NCI-H2227 (cell line): ENCODE measurements at regions not wholly inside any gene's neighbourhood (a gene's known extent, or its start where the extent isn't known, plus 50 kb on each side); places are given as distances from the start of the nearest gene placed in this dataset.
"Not testable (repeated sequence)": the region's sequence is repeated elsewhere in the genome, so short reads cannot be mapped to it uniquely, and the experiment has no call there.

Experiments
- DNase-seq: peaks from one replicate; lab custom pipeline; 2025; ENCODE audit not compliant: unreplicated experiment; lab: John Stamatoyannopoulos, UW

- no peak for DNase-seq
These were observed 92.3 kb upstream of the CD44 start for GRCh38 chr11:35046681-35047080.

- no peak for DNase-seq
These were observed 91.8 kb upstream of the CD44 start for GRCh38 chr11:35047179-35047578.

- DNase-seq: no peak
These were observed 91.2 kb upstream of the CD44 start for GRCh38 chr11:35047769-35048168.

GRCh38 chr11:35048346-35048745 lies 90.6 kb upstream of the CD44 start:
- not testable (repeated sequence) for DNase-seq

- no peak for DNase-seq
These were observed 89.0 kb upstream of the CD44 start for GRCh38 chr11:35049859-35050531.

- DNase-seq: no peak
These were observed 88.4 kb upstream of the CD44 start for GRCh38 chr11:35050541-35050995.

- no peak for DNase-seq
These were observed 82.4 kb upstream of the CD44 start for GRCh38 chr11:35056391-35057093.

- DNase-seq: no peak
These were observed 80.9 kb upstream of the CD44 start for GRCh38 chr11:35057926-35058668.

GRCh38 chr11:35058669-35059434 lies 80.1 kb upstream of the CD44 start:
- no peak for DNase-seq

GRCh38 chr11:35061516-35062440 lies 77.2 kb upstream of the CD44 start:
- no peak for DNase-seq

GRCh38 chr11:35063488-35063931 lies 75.5 kb upstream of the CD44 start:
- no peak for DNase-seq

- DNase-seq: no peak
These were observed 74.7 kb upstream of the CD44 start for GRCh38 chr11:35064114-35064800.

- no peak for DNase-seq
These were observed 73.4 kb upstream of the CD44 start for GRCh38 chr11:35065566-35065965.

- DNase-seq: no peak
These were observed 72.9 kb upstream of the CD44 start for GRCh38 chr11:35066030-35066429.

- no peak for DNase-seq
These were observed 72.1 kb upstream of the CD44 start for GRCh38 chr11:35066783-35067423.

- DNase-seq: no peak
These were observed 67.2 kb upstream of the CD44 start for GRCh38 chr11:35071722-35072121.

GRCh38 chr11:35073691-35074419 lies 65.1 kb upstream of the CD44 start:
- DNase-seq: no peak
